Neural cell (in vitro differentiated cells): ENCODE measurements at regions not wholly inside any gene's neighbourhood (a gene's known extent, or its start where the extent isn't known, plus 50 kb on each side); places are given as distances from the start of the nearest gene placed in this dataset.

Source experiments
- H2AFZ ChIP-seq: fragments of 200-600, 300-800 bp; sonication (generic), shearing (Covaris generic); 2 replicates; pipeline ENCODE4 v1.6.0; 2014; ENCODE audit warnings: low read depth, mild to moderate bottlenecking, antibody characterized with exemption, low read length, moderate library complexity
- H3F3A ChIP-seq: fragments of 200-600 bp; shearing (Covaris generic); 2 replicates; pipeline ENCODE4 v1.6.1; 2016; ENCODE audit warnings: mild to moderate bottlenecking, moderate library complexity, mixed read lengths, antibody characterized with exemption, low read length; ENCODE audit not compliant: insufficient read depth, poor library complexity, severe bottlenecking
- H3K27ac ChIP-seq: fragments of 200-600, 300-800 bp; sonication (generic), shearing (Covaris generic); 2 replicates; pipeline ENCODE4 v1.5.1; 2014; ENCODE audit warnings: mild to moderate bottlenecking, low read length, moderate library complexity
- H3K27me3 ChIP-seq: fragments of 300-800, 200-600 bp; sonication (generic), shearing (Covaris generic); 2 replicates; pipeline ENCODE4 v1.6.0; 2014; ENCODE audit warnings: mild to moderate bottlenecking, low read depth, low read length, moderate library complexity; ENCODE audit not compliant: insufficient read depth
- H3K36me3 ChIP-seq: fragments of 300-800, 200-600 bp; sonication (generic), shearing (Covaris generic); 2 replicates; pipeline ENCODE4 v1.5.1; 2014; ENCODE audit warnings: mild to moderate bottlenecking, antibody characterized with exemption, low read length, moderate library complexity; ENCODE audit not compliant: insufficient read depth
- H3K4me2 ChIP-seq: fragments of 300-800, 200-600 bp; sonication (generic), shearing (Covaris generic); 2 replicates; pipeline ENCODE4 v1.6.0; 2014; ENCODE audit warnings: mild to moderate bottlenecking, low read length
- H3K4me3 ChIP-seq: fragments of 300-800, 200-600 bp; sonication (generic), shearing (Covaris generic); 2 replicates; pipeline ENCODE4 v1.5.1; 2014; ENCODE audit warnings: mild to moderate bottlenecking, low read length, moderate library complexity
- H3K79me2 ChIP-seq: fragments of 200-600 bp; shearing (Covaris generic); replicated peaks from 2 replicates; pipeline ENCODE4 v1.6.0; 2014; ENCODE audit warnings: mild to moderate bottlenecking, low read length, moderate library complexity; ENCODE audit not compliant: insufficient read depth
- H3K9ac ChIP-seq: fragments of 300-800, 200-600 bp; sonication (generic), shearing (Covaris generic); 2 replicates; pipeline ENCODE4 v1.6.1; 2016; ENCODE audit warnings: mild to moderate bottlenecking, low read length, mixed read lengths
- H3K9me2 ChIP-seq: fragments of 200-600 bp; shearing (Covaris generic); 2 replicates; pipeline ENCODE4 v1.6.1; 2016; ENCODE audit warnings: mild to moderate bottlenecking, low read length, mixed read lengths; ENCODE audit not compliant: insufficient read depth
- H3K9me3 ChIP-seq: fragments of 200-600, 300-800 bp; sonication (generic), shearing (Covaris generic); 2 replicates; pipeline ENCODE4 v1.6.1; 2016; ENCODE audit warnings: mild to moderate bottlenecking, mixed run types, low read length, moderate library complexity, mixed read lengths
- H4K20me1 ChIP-seq: fragments of 200-600 bp; shearing (Covaris generic); 2 replicates; pipeline ENCODE4 v1.6.1; 2016; ENCODE audit warnings: mild to moderate bottlenecking, mixed run types; ENCODE audit not compliant: insufficient read depth
- EP300 ChIP-seq: fragments of 450-650 bp; conservative IDR thresholded peaks from 2 replicates; pipeline ENCODE4 v1.6.1; 2014; ENCODE audit warnings: antibody characterized with exemption, mild to moderate bottlenecking, moderate library complexity; ENCODE audit not compliant: poor library complexity, severe bottlenecking
- EZH2 ChIP-seq: fragments of 200-600, 300-800 bp; shearing (Covaris generic), sonication (generic); IDR thresholded peaks from 2 replicates; pipeline ENCODE4 v1.6.1; 2014; ENCODE audit warnings: antibody characterized with exemption, low read length, borderline replicate concordance, mild to moderate bottlenecking; ENCODE audit not compliant: insufficient read depth, poor library complexity, severe bottlenecking
- MXI1 ChIP-seq: fragments of 450-650 bp; conservative IDR thresholded peaks from 2 replicates; pipeline ENCODE4 v1.6.1; 2014; ENCODE audit warnings: antibody characterized with exemption, mild to moderate bottlenecking; ENCODE audit not compliant: poor library complexity, severe bottlenecking
- POLR2AphosphoS5 ChIP-seq: IDR thresholded peaks from 2 replicates; pipeline ENCODE4 v1.6.1; 2012
- RAD21 ChIP-seq: fragments of 450-650 bp; conservative IDR thresholded peaks from 2 replicates; pipeline ENCODE4 v1.6.1; 2014; ENCODE audit warnings: antibody characterized with exemption, mild to moderate bottlenecking, moderate library complexity
- SMC3 ChIP-seq: fragments of 450-650 bp; conservative IDR thresholded peaks from 2 replicates; pipeline ENCODE4 v1.6.1; 2014; ENCODE audit warnings: antibody characterized with exemption, mild to moderate bottlenecking, moderate library complexity; ENCODE audit not compliant: poor library complexity
- TAF1 ChIP-seq: IDR thresholded peaks from 2 replicates; pipeline ENCODE4 v1.6.1; 2012; ENCODE audit warnings: low read depth
- TF ChIP-seq, protein P1 (sequence below): IDR thresholded peaks from 2 replicates; pipeline ENCODE4 v1.6.1; 2012; ENCODE audit warnings: borderline replicate concordance
- TF ChIP-seq, protein P2 (sequence below): fragments of 450-650 bp; IDR thresholded peaks from 2 replicates; pipeline ENCODE4 v1.5.1; 2014; ENCODE audit warnings: antibody characterized with exemption, mild to moderate bottlenecking, moderate library complexity; ENCODE audit not compliant: poor library complexity, severe bottlenecking

DNA sequence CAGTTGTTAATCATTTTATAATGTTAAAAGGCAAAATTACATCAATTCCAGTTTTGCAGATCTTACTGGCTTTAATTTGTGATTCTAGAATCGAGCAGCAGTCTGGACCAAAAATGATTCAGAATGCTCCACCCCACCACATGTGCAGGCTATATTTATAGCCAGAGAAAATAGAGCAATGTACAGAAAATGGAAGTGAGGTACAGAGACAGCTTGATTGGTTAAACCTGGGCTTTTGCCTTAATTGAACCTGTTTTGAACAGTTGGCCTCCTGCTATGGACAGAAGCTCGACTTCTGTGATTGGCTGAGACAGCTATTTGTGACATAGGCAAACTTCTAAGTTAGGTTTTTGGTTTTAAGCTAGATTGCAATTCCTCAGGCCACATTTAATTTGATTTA lies 607.4 kb upstream of the MIR17HG start:
- H3K9me2 ChIP-seq, result no peaks in the 10 kb centered on the region
- H3K4me2 ChIP-seq, result no peak overlapping the region

DNA sequence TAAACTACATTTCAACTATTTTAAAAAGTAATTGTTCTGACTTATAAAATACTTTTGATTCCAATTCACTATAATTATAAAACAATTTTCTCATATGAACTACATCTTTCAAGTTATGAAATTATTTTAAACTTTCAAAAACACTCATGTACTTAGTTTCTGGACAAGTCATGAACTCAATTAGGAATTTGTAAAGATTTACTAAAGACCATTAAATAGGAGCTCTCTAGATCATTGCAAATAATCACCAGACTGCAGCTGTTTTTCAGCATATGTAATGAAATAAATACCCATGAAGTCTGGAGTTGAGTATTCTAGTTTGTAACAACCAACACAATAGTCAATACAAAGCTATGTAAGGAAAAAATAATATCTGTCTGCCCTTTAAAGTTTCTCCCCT lies 605.1 kb upstream of the MIR17HG start:
- Histone ChIP-seq H3F3A (no peaks in the 10 kb centered on the region), H2AFZ (no peak overlapping the region), H3K27ac (no peak overlapping the region), H3K27me3 (no peaks in the 10 kb centered on the region), H3K36me3 (no peaks in the 10 kb centered on the region), H3K4me2 (no peak overlapping the region), H3K4me3 (no peak overlapping the region), H4K20me1 (no peaks in the 10 kb centered on the region), H3K9ac (no peak overlapping the region), H3K79me2 (no peaks in the 10 kb centered on the region), H3K9me2 (no peaks in the 10 kb centered on the region), H3K9me3 (no peaks in the 10 kb centered on the region)
- TF ChIP-seq MXI1, result no peak
- no peak for TF ChIP-seq RAD21
- TF ChIP-seq EZH2, result no peak
- TF ChIP-seq POLR2AphosphoS5, result no peak
- TF ChIP-seq TAF1, result no peak
- TF ChIP-seq SMC3, result no peak
- no peak for TF ChIP-seq EP300
- TF ChIP-seq, protein P1, sequence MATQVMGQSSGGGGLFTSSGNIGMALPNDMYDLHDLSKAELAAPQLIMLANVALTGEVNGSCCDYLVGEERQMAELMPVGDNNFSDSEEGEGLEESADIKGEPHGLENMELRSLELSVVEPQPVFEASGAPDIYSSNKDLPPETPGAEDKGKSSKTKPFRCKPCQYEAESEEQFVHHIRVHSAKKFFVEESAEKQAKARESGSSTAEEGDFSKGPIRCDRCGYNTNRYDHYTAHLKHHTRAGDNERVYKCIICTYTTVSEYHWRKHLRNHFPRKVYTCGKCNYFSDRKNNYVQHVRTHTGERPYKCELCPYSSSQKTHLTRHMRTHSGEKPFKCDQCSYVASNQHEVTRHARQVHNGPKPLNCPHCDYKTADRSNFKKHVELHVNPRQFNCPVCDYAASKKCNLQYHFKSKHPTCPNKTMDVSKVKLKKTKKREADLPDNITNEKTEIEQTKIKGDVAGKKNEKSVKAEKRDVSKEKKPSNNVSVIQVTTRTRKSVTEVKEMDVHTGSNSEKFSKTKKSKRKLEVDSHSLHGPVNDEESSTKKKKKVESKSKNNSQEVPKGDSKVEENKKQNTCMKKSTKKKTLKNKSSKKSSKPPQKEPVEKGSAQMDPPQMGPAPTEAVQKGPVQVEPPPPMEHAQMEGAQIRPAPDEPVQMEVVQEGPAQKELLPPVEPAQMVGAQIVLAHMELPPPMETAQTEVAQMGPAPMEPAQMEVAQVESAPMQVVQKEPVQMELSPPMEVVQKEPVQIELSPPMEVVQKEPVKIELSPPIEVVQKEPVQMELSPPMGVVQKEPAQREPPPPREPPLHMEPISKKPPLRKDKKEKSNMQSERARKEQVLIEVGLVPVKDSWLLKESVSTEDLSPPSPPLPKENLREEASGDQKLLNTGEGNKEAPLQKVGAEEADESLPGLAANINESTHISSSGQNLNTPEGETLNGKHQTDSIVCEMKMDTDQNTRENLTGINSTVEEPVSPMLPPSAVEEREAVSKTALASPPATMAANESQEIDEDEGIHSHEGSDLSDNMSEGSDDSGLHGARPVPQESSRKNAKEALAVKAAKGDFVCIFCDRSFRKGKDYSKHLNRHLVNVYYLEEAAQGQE, result no peak
- TF ChIP-seq, protein P2, sequence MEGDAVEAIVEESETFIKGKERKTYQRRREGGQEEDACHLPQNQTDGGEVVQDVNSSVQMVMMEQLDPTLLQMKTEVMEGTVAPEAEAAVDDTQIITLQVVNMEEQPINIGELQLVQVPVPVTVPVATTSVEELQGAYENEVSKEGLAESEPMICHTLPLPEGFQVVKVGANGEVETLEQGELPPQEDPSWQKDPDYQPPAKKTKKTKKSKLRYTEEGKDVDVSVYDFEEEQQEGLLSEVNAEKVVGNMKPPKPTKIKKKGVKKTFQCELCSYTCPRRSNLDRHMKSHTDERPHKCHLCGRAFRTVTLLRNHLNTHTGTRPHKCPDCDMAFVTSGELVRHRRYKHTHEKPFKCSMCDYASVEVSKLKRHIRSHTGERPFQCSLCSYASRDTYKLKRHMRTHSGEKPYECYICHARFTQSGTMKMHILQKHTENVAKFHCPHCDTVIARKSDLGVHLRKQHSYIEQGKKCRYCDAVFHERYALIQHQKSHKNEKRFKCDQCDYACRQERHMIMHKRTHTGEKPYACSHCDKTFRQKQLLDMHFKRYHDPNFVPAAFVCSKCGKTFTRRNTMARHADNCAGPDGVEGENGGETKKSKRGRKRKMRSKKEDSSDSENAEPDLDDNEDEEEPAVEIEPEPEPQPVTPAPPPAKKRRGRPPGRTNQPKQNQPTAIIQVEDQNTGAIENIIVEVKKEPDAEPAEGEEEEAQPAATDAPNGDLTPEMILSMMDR, result no peak

More for the DNA sequence above, 607.4 kb upstream of the MIR17HG start:
- H3F3A ChIP-seq, result no peaks in the 10 kb centered on the region
- H3K27ac ChIP-seq, result no peak overlapping the region
- H3K9me3 ChIP-seq, result no peaks in the 10 kb centered on the region
- no peaks in the 10 kb centered on the region for H4K20me1 ChIP-seq
- no peaks in the 10 kb centered on the region for H3K79me2 ChIP-seq
- TF ChIP-seq SMC3, result no peak
- TF ChIP-seq POLR2AphosphoS5, result no peak
- TF ChIP-seq RAD21, result no peak
- no peak for TF ChIP-seq TAF1
- TF ChIP-seq, protein P2, result no peak
- TF ChIP-seq, protein P1, result no peak
- no peak for TF ChIP-seq EP300
- no peak for TF ChIP-seq MXI1
- TF ChIP-seq EZH2, result no peak
- H3K9ac ChIP-seq, result no peak overlapping the region
- H3K36me3 ChIP-seq, result no peaks in the 10 kb centered on the region
- no peaks in the 10 kb centered on the region for H3K27me3 ChIP-seq
- H2AFZ ChIP-seq, result no peak overlapping the region
- H3K4me3 ChIP-seq, result no peak overlapping the region
